PC-9 (cell line): ENCODE measurements at regions not wholly inside any gene's neighbourhood (a gene's known extent, or its start where the extent isn't known, plus 50 kb on each side); places are given as distances from the start of the nearest gene placed in this dataset.

Experiments used
- EZH2 ChIP-seq: fragments of 200-600 bp; sonication (generic); IDR thresholded peaks from 2 replicates; pipeline ENCODE4 v1.8.0; 2017; ENCODE audit warnings: antibody characterized with exemption, low read depth
- TF ChIP-seq, protein P1 (sequence below): fragments of 200-600 bp; sonication (generic); conservative IDR thresholded peaks from 2 replicates; pipeline ENCODE4 v1.6.1; 2017; ENCODE audit warnings: mixed run types, antibody characterized with exemption, mild to moderate bottlenecking, moderate library complexity

DNA sequence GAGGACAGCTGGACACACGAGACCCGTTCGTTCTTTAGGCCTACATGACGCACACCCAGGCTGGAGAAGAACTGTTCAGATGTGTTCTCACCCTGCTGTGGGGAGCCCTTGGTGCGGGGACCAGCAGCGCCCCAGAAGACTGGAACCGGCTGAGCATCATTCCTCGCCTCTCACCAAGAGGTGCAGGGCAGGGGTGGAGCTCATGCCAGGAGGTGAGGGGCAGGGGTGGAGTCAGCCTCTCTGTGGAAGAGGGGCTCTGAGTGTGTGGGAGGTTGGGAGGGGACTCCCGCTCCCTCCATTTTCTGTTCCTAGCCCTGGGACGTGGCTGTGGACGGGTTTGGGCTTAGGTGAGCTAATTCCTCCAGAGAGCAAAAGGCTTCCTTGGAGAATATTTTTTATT lies 66.0 kb upstream of the SHH start:
- TF ChIP-seq, protein P1, sequence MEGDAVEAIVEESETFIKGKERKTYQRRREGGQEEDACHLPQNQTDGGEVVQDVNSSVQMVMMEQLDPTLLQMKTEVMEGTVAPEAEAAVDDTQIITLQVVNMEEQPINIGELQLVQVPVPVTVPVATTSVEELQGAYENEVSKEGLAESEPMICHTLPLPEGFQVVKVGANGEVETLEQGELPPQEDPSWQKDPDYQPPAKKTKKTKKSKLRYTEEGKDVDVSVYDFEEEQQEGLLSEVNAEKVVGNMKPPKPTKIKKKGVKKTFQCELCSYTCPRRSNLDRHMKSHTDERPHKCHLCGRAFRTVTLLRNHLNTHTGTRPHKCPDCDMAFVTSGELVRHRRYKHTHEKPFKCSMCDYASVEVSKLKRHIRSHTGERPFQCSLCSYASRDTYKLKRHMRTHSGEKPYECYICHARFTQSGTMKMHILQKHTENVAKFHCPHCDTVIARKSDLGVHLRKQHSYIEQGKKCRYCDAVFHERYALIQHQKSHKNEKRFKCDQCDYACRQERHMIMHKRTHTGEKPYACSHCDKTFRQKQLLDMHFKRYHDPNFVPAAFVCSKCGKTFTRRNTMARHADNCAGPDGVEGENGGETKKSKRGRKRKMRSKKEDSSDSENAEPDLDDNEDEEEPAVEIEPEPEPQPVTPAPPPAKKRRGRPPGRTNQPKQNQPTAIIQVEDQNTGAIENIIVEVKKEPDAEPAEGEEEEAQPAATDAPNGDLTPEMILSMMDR: no peak
- TF ChIP-seq EZH2: no peak
